ENCODE measurements at regions not wholly inside any gene's neighbourhood (a gene's known extent, or its start where the extent isn't known, plus 50 kb on each side); places are given as distances from the start of the nearest gene placed in this dataset.

GRCh38 chr5:4208996-4209395 is 613.4 kb downstream of the IRX1 start:
- Histone ChIP-seq H3K36me3 (no peaks in the 10 kb centered on the region), H3K27me3 (no peaks in the 10 kb centered on the region), H3K4me1 (no peaks in the 10 kb centered on the region), H3K4me3 (no peak overlapping the region), H3K27ac (no peak overlapping the region), H3K9me3 (no peaks in the 10 kb centered on the region)
- no peak for FAIRE-seq
- 53 to 72% methylated on average over 5 of the region's 5 CpGs for WGBS, 2 donors
- TF ChIP-seq, protein P1, sequence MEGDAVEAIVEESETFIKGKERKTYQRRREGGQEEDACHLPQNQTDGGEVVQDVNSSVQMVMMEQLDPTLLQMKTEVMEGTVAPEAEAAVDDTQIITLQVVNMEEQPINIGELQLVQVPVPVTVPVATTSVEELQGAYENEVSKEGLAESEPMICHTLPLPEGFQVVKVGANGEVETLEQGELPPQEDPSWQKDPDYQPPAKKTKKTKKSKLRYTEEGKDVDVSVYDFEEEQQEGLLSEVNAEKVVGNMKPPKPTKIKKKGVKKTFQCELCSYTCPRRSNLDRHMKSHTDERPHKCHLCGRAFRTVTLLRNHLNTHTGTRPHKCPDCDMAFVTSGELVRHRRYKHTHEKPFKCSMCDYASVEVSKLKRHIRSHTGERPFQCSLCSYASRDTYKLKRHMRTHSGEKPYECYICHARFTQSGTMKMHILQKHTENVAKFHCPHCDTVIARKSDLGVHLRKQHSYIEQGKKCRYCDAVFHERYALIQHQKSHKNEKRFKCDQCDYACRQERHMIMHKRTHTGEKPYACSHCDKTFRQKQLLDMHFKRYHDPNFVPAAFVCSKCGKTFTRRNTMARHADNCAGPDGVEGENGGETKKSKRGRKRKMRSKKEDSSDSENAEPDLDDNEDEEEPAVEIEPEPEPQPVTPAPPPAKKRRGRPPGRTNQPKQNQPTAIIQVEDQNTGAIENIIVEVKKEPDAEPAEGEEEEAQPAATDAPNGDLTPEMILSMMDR (IDR thresholded peaks at IDR 0.05), result no peak
- no peak for DNase-seq
- no peak for ATAC-seq
- intact Hi-C loops (cut with DNase I), result no loop called here

GRCh38 chr5:4212071-4212739 is 616.6 kb downstream of the IRX1 start:
- no peak for ATAC-seq
- no peaks in the 10 kb centered on the region for H3K36me3 ChIP-seq
- H3K9me3 ChIP-seq, result no peaks in the 10 kb centered on the region
- H3K27me3 ChIP-seq, result no peaks in the 10 kb centered on the region
- 60 to 63% methylated on average over 9 of the region's 9 CpGs for WGBS, 2 donors
- TF ChIP-seq, protein P1 (IDR thresholded peaks at IDR 0.05), result no peak
- no peak for FAIRE-seq
- no peak overlapping the region for H3K4me3 ChIP-seq
- H3K27ac ChIP-seq, result no peak overlapping the region
- DNase-seq, result no peak
- no peaks in the 10 kb centered on the region for H3K4me1 ChIP-seq
- intact Hi-C loops (cut with DNase I), result no loop called here

GRCh38 chr5:4212981-4213819 is 617.6 kb downstream of the IRX1 start:
- TF ChIP-seq, protein P1 (IDR thresholded peaks at IDR 0.05), result no peak
- no peak for ATAC-seq
- 11 to 13% methylated on average over 9 of the region's 9 CpGs for WGBS, 2 donors
- DNase-seq, result no peak
- intact Hi-C loops (cut with DNase I), result no loop called here
- no peaks in the 10 kb centered on the region for H3K4me1 ChIP-seq
- H3K4me3 ChIP-seq, result no peak overlapping the region
- H3K9me3 ChIP-seq, result no peaks in the 10 kb centered on the region
- no peak for FAIRE-seq
- H3K27me3 ChIP-seq, result no peaks in the 10 kb centered on the region
- H3K36me3 ChIP-seq, result no peaks in the 10 kb centered on the region
- no peak overlapping the region for H3K27ac ChIP-seq

GRCh38 chr5:4215143-4215542 is 619.5 kb downstream of the IRX1 start:
- ATAC-seq (no peak), DNase-seq (no peak), FAIRE-seq (no peak)
- intact Hi-C loops (cut with DNase I), result no loop called here
- Histone ChIP-seq H3K4me1 (no peaks in the 10 kb centered on the region), H3K9me3 (no peaks in the 10 kb centered on the region), H3K4me3 (no peak overlapping the region), H3K36me3 (no peaks in the 10 kb centered on the region), H3K27me3 (no peaks in the 10 kb centered on the region), H3K27ac (no peak overlapping the region)
- TF ChIP-seq, protein P1 (IDR thresholded peaks at IDR 0.05), result no peak

DNA sequence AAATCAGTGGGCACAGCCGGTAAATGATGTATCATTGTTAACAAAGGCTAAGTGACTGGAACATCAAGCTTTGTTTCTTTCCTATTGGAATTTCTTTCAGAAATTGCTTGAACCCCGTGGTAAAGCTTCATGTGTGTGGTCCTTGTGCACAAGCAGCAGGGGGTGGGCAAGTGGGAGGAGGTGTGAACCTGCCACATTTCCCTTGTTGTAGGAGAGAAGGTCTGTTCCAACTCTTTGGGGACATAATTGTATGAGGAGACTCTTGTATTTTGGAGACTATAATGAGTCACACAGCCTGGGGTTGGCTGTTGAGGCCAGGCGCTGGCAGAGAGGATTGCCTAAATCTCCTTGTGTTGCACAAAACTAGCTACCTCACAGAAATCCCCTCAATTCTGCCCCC is 620.5 kb downstream of the IRX1 start:
- no peak for FAIRE-seq
- H3K9me3 ChIP-seq, result no peaks in the 10 kb centered on the region
- ATAC-seq, result no peak
- no peaks in the 10 kb centered on the region for H3K36me3 ChIP-seq
- WGBS, 2 donors, result 51 to 71% methylated on average over 3 of the region's 3 CpGs
- TF ChIP-seq, protein P1 (IDR thresholded peaks at IDR 0.05), result no peak
- no peak overlapping the region for H3K4me3 ChIP-seq
- no peaks in the 10 kb centered on the region for H3K27me3 ChIP-seq
- no peaks in the 10 kb centered on the region for H3K4me1 ChIP-seq
- no peak for DNase-seq
- intact Hi-C loops (cut with DNase I), result no loop called here
- H3K27ac ChIP-seq, result no peak overlapping the region

Data from pancreas (tissue), 10 donors.